HG03064 (cell line): ENCODE measurements at regions not wholly inside any gene's neighbourhood (a gene's known extent, or its start where the extent isn't known, plus 50 kb on each side); places are given as distances from the start of the nearest gene placed in this dataset.
"Not testable (repeated sequence)": the region's sequence is repeated elsewhere in the genome, so short reads cannot be mapped to it uniquely, and the experiment has no call there.

ENCODE experiments used
- ATAC-seq: cut with Tn5 transposase; IDR thresholded peaks from one replicate; pipeline ENCODE4 v1.9.1; 2021; ENCODE audit warnings: low read depth; ENCODE audit not compliant: unreplicated experiment

DNA sequence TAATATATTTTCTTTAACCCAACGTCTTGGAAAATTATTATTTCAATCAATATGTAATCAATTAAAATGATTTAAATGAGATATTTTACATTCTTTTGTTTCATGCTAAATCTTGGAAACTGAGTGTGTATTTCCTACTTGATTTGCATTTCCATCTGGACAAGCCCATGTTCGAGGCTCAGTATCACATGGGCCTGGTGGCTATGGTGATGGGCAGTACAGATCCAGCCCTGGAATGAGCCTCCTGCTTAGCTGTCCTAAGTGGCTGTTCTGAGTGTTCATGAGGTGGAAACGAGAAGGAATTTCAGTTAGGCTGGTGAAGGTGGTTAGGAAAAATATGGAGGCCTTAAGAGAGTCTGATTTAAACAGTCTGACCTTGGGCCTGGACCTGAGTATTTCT is 73.0 kb upstream of the ATXN1 start:
- ATAC-seq, result no peak

DNA sequence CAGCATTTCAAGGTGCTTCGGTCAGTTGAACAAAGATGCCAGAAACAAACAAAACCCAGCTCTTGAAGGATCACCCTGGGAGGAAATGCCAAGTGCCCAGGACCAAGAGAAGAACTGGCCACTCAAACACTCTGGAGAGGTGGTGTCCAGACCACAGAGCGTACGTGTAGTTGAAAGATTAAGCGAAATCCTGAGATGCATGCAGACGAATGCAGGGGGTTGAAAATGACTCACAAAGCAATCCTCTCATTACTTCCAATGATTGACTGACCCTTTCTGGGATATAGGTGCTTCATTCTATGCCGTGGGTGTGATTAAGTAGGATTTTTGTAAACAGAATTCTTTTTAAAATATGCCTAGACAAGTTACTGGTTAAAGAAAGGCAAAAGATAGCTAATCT is 71.5 kb upstream of the ATXN1 start:
- ATAC-seq, result no peak

DNA sequence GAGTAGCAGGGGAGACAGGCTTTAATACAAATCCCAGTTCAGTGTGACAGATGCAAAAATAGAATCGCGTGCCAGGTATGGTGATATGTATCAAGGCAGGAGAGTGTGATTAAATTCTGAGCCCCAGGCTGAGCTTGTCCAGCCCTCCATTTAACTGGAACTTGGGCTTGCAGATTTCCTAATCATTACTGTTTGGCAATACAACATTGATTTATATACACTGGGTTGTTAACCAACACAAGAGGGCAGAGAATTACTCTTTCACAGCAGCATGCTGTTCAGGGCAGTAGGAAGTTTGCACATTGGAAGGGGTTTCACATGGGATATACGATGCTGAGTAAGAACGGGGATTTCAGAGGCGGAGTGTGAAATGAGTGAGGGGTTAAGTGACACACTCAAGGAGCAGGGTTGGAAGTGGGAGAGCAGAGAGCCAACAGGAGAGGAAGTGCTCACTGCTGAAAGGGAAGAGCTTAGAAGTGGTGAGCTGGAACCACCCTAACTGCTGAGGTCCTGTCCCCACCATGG is 70.8 kb upstream of the ATXN1 start:
- ATAC-seq, result no peak

DNA sequence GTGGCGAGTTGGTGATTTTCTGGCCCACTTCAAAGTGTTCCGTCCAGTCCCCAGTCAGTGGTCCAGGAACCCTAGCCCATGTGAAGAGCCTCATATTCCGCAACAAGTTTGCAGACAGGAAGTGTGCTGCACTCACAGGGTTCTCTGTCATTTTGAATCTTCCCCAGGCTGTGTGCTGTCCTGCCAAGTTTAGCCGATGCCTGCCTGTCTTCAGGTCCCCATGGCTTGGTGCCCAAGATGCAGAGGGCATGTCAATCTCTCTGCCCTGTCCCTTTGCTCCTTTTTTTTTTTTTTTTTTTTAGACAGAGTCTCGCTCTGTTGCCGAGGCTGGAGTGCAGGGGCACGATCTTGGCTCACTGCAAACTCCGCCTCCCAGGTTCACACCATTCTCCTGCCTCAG is 69.9 kb upstream of the ATXN1 start:
- ATAC-seq, result no peak

DNA sequence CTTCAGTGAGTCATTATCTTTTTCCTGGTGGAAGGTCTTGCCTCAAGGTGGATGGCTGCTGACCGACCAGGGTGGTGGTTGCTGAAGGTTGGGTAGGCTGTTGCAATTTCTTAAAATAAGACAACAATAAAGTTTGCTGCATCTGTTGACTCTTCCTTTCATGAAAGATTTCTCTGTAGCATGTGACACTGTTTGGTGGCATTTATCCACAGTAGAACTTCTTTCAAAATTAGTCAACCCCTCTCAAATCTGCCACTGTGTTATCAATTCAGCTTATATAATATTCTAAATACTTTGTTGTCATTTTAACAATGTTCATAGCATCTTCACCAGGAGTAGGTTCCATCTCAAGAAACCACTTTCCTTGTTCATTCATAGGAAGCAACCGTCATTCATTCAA is 66.8 kb upstream of the ATXN1 start:
- no peak for ATAC-seq

DNA sequence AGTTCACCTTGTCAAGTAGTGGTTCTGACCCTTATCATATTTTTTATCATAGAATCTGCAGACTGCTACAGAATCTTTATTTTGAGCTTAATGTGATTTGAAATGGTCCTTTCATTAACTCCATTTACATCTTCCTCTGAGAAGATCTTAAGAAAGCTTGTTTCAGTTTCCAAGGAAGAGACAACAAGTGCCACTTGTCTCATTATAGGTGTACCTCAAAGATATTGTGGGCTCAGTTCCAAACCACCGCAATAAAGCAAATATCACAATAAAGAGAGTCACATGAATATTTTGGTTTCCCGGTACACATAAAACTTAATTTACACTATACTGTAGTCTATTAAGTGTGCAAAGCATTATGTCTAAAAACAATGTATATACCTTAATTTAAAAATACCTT is 66.4 kb upstream of the ATXN1 start:
- ATAC-seq, result no peak

DNA sequence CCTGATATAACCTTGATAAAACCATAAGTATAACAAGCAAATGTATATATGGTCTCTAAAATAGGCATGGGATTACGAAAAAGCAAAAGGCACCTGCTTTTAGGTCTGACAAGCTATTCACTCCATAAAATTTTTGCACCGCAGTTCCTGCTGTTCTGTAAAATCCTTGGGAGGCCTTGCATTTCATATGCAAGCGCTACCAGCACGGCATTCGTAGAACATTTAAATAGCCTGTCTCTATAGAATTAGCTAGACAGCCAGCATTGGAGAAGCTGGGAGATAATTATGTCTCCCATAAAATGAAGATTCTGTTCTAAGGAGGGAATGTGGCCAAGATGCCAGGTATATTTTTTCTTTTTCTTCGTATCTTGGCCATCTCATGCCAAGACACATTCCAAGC is 64.5 kb upstream of the ATXN1 start:
- ATAC-seq, result no peak

DNA sequence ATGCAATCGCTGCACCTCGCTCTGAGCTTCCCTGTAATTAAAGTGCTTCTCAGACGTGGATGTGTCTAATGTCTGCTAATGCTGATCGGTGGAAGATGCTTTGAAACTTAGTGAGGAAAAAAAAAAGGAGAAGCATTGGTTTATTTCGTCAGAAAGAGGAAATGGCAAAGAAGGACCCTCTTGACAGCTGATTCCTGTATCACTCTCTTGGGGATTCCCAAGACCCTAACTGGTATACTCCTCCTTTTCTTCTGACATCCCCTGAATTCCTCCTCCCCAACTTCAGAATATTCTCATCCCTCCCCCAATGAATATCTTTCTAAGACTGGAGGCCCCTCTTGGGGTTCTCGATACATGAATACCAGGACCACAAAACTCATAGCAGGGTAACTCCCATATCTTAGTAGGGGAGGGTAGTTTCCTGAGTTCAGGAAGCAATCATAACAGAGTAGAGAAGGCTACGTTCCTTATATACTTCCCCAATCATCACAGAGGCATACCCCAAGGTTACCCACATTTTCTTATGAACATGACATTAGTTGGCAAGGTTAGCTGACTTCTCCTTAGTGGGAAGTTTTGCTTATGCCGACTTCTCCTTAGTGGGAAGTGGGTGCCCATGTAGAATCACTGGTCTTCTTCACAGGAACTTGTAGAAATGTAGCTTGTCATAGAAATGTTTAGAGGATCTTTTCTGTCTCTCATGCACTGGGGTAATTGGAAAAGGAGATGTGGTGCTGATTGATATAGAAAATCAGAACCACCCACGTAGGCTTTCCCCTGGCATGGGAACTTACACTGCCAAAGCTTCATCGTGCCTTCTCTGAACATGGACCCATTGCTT is 63.8 kb upstream of the ATXN1 start:
- no peak for ATAC-seq

DNA sequence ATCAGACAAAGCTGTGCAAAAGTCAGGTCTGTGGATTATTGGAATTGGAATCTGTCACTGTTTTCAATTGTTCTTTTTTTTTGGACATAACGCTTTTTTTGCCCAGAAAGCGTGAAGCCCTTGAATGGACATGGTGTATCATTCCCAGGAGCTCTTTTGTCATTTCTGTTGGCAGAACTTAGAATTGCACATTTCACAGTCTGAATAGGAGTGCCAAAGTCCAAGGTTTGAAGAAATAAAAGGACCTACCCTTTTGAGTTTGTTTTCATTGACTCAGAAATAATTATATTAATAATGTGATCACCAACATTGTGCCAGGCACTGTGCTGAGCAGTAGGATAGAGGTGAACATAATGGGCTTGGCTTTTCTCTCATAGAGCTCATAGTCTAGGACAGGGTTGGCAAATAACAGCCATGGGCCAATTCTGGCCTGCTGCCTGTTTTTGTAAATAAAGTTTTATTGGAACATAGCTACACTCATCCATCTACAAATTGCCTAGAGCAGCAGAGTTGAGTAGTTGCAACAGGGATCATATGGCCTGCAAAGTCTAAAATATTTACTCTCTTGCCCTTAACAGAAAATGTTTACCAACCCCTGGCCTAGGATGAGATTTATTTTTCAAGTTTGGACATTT is 62.6 kb upstream of the ATXN1 start:
- ATAC-seq, result no peak

DNA sequence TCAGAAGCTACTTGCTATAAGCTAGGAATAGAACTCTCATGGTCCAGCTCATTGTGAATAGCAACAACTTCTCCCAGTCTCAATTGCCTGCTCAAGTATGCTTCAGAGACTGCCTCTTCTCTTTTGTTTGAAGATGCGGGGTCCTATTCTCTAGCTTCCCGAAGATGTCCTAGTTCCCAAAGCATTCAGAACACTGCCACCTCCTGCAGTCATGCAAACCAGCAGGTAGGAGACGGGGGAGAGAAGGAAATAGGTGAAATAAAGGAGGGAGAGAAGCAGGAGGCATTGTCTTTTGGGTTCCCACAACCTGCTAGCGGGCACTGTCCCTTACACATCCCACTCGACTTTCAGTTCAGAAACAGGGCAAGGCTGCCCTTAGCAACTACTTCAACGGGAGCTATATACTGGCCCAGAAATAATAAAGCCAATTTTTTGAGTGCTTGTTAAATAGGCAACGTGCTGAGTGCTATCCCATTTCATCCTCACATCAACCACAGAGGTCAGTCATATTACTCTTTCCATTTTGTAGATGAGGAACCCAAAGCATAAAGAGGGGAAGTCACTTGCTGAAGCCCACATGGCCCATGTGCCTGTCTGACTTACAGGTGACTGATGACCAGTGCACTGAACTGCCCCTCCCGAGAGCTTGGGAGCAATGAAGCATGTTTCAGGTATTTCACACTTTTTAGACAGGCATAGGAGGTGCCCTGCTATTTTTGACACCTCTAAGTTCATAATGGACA is 61.9 kb upstream of the ATXN1 start:
- no peak for ATAC-seq

DNA sequence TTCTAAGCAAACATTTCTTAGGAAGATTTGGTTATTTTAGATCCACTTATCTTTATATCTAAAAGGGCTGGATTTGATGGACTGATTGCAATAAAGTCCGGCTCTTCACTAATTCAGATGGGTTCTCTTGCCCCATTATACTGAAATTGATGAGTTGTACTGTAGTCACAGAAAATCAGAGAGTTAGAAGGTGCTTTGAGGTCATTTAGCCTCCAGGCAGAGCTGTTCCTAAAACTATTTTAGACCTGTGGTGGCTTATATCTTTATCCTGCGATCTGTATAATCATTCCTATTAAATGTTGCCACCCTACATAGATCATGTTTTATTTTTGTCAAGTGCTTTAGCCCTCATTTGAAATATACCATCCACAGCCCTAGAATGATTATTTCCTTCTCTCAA is 61.3 kb upstream of the ATXN1 start:
- no peak for ATAC-seq

DNA sequence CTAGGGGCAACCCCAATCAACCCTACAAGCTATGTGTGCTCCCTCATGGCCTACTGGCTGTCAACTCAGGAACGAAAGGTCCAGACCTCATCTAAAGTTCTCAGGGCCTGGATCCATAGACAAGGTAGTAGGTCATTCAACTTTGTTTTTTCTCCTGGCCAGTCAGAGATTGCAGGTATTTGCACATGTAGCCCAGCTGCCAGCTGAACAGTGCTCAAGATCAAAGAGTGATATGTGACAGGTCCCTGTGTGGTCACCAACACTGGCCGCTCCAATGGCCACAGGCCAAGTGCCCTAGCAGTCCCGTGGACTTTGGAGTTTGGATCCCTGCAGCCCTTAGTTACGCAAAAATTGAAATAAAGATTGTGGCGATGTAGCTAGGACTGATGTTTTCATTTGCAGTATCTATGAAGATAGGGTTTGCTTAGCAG is 60.6 kb upstream of the ATXN1 start:
- ATAC-seq, result no peak

DNA sequence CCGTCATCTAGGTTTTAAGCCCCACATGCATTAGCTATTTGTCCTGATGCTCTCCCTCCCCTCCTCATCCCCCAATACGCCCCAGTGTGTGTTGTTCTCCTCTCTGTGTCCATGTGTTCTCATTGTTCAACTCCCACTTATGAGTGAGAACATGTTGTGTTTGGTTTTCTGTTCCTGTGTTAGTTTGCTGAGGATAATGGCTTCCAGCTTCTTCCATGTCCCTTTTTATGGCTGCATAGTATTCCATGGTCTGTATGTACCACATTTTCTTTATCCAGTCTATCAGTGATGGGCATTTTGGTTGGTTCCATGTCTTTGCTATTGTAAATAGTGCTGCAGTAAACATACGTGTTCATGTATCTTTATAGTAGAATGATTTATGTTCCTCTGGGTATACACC is 59.0 kb upstream of the ATXN1 start:
- ATAC-seq, result not testable (repeated sequence)

DNA sequence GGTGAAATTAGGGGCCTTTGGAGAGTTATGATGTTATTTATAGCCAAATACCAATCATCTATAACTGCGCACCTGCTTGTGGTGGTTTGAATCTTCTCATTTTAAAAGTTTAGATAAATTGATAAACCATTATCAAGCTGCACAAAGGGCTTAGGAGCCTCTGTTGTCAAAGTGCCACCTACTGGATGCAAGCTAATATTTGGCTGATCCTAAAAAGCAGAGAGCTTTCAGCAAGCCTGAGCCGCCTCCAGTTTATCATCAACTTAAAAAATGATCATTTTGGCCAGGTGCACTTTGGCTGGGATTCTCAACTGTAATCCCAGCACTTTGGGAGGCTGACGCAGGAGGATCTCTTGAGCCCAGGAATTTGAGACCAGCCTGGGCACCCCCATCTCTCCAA is 58.5 kb upstream of the ATXN1 start:
- ATAC-seq, result no peak

DNA sequence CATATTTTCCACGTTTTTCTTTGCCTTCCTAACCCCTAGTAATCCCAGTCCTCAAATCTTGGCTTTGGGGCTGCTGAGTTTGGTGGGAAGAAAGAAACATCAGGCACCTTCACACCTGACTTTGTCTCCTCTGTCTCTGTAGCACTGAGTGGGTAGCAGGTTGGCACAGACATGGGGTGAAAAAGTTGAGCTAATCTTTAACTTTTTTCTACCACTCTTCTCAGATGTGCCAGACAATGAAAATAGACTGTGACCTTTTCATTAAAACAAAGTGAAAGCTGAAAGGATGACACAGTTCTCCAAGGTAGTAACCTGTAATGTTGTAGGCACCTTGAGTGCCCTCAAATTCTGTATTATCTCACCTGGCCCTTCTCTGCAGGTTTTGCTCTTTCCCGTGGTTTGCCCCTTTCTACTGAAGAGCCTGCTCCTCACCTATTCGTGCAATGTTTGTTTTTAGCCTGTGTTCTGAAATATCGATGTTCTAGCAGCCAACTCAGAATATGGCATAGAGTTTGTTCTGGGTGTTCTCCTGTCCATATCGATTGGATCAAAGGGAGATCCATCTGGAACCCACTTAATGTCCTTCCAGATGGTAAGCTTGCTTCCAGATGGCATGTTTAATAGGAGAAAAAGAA is 57.8 kb upstream of the ATXN1 start:
- ATAC-seq, result no peak

DNA sequence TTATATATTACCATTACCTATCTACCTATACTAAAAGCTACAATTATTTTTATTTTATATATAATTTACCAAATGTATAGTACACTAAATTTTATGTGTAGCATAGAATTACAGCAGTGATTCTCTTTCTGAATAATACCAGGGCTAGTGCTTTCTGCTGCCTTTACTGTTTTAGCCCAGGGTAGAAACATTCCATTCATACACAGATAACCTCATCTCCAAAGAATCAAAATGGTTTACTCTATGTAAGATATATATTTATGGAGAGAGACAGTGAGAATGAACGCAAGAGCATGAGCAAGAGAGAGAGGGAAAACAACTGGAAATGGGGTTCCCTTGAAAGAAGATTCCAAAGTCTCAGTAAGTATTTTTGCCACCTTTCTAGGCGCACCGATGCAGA is 56.3 kb upstream of the ATXN1 start:
- no peak for ATAC-seq

DNA sequence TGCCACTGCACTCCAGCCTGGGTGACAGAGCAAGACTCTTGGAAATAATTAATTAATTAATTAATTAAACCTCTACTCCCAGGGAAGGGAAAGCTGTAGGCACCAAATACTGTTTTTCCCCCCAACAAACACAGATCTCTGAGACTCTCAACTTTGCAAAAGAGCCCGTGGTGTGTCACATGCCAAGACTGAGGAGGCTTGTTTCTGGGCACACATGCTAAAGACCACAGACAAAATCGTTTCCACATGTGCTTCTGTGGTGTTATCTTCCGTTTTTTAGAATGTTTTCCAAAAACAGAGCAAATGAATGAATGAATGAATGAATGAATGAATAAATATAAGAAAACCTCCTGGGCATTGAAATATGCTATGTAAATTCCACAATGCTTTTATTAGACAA is 55.6 kb upstream of the ATXN1 start:
- ATAC-seq, result no peak

DNA sequence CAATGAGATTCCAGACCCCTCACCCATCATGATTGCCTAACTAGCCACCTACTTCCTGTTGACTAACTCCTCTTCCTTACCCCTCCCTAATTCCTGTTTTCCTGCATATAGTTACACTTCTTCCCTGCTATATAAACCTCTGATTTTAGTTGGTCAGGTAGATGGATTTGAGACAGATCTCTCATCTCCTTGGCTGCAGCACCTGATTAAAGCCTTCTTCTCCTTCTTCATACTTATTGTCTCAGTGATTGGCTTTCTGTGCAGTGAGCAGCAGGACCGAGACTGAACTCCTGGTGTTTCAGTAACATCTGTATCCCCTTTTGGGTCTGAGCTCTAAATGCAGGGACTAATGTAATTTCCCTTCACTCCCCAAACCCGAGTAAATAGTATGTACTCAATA is 51.7 kb upstream of the ATXN1 start:
- no peak for ATAC-seq

DNA sequence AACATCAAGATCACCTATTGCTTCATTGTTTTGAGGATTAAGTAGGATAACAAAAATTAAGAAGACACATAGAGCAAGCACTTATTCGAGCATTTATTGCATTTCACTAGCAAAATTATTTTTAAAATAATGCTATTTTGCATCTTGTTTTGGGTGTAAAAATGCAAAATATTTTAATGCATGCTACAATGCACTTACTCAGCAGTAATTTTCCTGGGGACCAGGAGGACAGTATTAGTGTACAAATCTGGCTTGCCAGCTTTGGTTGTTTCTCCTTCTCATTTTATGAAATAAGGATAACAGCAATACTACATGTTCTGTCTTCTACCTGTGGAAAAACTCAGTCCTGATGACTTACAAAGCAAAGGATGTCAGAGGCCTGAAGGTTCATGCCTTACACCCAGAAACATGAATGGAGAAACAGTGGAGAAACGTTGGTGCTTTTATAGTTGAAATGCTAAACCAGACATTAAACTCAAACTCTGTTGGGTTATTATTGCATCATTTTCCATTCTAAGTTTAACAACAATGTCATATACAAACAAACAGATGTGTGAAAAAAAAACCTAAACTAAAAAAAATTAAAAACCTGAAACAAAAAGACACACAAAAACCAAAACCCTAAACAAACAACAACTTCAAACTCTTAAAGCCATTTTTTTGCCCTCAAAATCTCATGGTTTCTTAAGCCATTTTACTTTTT is 50.2 kb upstream of the ATXN1 start:
- ATAC-seq, result no peak
